DMS153 treated with DMSO at 0.1 percent for 48 hours (cell line): ENCODE measurements at regions not wholly inside any gene's neighbourhood (a gene's known extent, or its start where the extent isn't known, plus 50 kb on each side); places are given as distances from the start of the nearest gene placed in this dataset.
"Not testable (repeated sequence)": the region's sequence is repeated elsewhere in the genome, so short reads cannot be mapped to it uniquely, and the experiment has no call there.

ENCODE experiments used
- DNase-seq: peaks from one replicate; lab custom pipeline; 2025; ENCODE audit not compliant: unreplicated experiment; lab: John Stamatoyannopoulos, UW

DNA sequence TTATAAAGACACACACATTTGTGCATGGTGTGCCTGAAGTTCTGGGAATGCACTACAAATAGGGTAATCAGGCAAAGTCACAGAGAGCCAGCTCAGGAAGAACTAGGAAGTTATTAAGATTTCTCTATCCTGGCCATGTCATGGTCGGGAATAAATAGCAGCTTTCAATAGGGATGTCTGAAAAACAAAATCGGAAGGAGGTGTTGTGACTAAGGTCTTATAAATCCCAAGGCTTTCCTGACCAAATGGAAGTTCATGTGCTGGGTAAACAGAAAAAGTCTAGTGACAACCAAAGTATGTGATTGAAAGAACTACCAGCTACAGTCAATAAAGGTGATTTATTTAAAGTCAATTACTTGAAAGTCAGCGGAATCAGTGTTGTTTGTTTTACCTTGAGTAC is 262.5 kb upstream of the HS3ST1 start:
- no peak for DNase-seq

DNA sequence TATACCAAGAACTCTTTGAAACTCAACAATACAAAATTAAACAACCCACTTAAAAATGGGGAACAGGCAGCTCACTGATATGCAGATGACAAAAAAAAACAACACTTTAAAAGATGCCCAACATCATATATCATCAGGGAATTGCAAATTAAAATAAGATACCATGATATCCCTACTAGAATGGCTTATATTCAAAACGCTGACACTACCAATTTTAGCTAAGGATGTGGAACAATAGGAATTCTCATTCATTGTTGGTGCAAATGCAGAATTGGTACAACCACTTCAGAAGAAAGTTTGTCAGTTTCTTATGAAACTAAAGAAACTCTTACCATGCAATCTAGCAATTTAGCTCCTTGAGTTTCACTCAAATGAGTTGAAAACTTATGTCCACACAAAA is 259.0 kb upstream of the HS3ST1 start:
- no peak for DNase-seq

DNA sequence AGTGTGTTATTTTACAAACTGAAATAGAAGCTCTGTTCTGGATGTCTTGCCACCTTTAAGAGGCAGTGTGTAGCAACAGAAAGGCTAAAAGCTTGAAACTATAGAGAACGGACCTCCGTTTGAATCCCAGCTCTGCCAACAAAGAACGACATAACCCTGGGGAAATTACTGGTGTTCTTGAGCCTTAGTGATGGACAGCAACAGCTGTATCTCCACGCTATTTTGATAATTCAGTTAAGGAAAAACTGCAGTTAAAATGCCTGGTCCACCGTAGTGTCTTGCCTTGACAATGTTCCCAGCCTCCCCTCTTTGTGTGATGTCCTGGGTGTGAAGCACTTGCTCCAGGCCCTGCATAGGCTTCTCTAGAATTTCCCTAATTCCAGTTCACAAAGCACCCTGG is 256.8 kb upstream of the HS3ST1 start:
- DNase-seq = no peak

GRCh38 chr4:11675051-11675800 is 246.5 kb upstream of the HS3ST1 start:
- no peak for DNase-seq

DNA sequence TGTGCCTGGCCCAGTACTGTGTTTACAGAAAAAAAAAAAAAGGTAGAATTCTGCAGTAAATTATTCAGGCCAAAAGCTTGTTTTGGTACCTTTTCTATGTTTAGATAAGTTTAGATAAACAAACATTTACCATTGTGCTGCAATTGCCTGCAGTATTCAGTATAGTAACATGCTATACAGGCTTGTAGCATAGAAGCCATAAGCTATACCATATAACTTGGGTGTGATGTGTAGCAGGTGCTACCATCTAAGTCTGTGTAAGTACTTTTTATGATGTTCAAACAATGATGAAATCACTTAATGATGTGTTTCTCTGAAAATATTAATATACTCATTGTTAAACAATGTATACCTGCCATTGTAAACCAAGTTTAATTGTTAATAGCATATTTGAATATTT is 241.6 kb upstream of the HS3ST1 start:
- no peak for DNase-seq

DNA sequence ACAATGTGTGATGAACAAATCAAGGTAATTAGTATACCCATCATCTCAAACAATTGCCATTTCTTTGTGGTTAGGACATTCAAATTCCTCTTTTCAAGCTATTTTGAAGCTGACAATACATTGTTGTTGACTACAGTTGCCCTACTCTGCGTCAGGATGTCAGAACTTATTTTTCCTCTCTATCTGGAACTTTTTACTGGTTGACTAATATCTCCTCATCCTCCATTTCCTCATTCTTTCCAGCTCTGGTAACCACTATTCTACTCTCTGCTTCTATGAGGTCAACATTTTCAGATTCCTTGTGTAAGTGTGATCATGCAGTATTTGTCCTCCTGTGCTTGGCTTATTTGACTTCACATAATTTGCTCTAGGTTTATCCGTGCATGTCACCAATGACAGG is 240.5 kb upstream of the HS3ST1 start:
- no peak for DNase-seq

GRCh38 chr4:11663114-11663513 is 234.4 kb upstream of the HS3ST1 start:
- DNase-seq = no peak

- DNase-seq = no peak
These were observed 222.3 kb upstream of the HS3ST1 start for GRCh38 chr4:11650801-11651596.

GRCh38 chr4:11647433-11647832 is 218.7 kb upstream of the HS3ST1 start:
- no peak for DNase-seq

- not testable (repeated sequence) for DNase-seq
These were observed 214.4 kb upstream of the HS3ST1 start for GRCh38 chr4:11643081-11643480.

DNA sequence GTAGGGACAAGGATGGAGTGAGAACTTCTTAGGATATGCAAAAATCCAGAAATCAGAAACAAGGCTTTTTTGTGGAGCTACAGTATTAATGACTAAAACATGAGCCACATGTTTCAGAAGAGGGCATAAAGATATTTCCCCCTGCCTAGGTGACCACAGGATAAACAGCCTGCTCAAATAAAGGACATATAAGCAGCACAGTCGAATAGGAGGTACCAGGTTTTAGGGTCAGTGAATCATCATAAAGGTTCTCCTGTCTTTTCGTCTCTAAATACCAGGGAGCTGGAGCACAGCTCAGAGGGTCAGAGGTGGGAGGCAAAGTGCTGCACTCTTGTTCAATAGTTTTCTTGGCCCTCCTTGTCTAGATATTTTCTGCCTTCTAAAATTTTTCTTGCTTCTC is 211.9 kb upstream of the HS3ST1 start:
- no peak for DNase-seq

GRCh38 chr4:11636551-11636950 is 207.9 kb upstream of the HS3ST1 start:
- DNase-seq = no peak

- DNase-seq = no peak
These were observed 207.3 kb upstream of the HS3ST1 start for GRCh38 chr4:11636031-11636430.

- no peak for DNase-seq
These were observed 206.6 kb upstream of the HS3ST1 start for GRCh38 chr4:11635342-11635741.

DNA sequence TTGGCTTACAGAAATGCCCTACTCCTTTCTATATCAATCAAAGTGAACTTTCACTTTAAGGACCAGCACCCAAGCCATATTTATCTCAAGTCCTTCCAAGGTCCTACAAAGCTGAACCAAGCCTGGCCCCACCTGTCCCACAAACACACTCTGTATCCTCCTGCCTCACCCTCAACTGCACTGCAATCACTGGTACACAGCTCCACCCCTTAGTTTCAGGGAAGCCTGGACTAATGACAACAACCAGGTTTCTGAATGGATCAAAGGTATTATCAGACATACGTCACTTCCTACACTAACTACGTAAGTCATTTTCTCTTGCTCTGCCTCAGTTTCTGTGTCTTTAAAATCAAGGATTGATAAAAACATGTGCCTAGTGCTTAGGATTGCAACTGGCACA is 205.6 kb upstream of the HS3ST1 start:
- DNase-seq = no peak

- no peak for DNase-seq
These were observed 204.7 kb upstream of the HS3ST1 start for GRCh38 chr4:11633430-11633829.

- DNase-seq = no peak
These were observed 203.8 kb upstream of the HS3ST1 start for GRCh38 chr4:11632483-11632882.

- DNase-seq = no peak
These were observed 203.3 kb upstream of the HS3ST1 start for GRCh38 chr4:11632025-11632424.

- no peak for DNase-seq
These were observed 202.7 kb upstream of the HS3ST1 start for GRCh38 chr4:11631416-11631815.

GRCh38 chr4:11628093-11628725 is 199.5 kb upstream of the HS3ST1 start:
- DNase-seq = no peak

DNA sequence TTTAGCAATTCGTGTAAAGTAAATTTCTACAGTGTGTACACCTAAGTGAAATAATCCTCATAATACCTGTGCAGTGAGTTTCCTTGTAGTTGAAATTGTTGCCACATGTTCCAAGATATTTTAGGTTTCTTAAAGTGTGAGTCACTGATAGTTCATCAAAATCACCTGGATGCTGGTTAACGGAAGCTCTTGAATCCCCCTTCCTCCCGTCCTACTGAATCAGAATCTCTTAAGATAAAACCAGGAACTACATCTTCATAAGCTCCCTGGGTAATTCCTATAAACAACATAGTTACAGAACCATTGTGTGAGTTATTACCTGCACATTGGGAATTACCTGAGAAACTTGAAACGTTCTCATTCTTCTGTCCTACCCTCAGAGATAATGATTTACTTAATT is 197.4 kb upstream of the HS3ST1 start:
- DNase-seq = no peak

DNA sequence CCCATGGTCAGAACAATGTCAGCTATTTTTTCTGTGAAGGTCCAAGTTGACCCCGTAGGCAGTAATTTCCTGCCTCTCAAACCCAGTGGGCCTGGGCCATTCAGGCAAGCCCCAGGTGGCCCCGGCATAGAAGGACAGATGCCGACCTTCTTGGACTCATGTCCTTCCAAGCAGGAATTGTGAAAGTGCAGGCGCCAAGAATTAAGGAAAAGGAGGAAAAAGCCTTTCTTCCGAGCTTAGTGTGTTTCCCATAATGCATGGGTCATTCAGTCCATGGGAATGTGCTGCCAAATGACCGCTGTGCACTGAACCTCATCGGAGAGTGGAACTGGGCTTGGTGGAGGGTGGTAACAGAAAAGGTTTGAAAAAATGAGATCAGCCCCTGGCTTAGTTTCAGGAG is 196.5 kb upstream of the HS3ST1 start:
- no peak for DNase-seq
